Tibial artery (tissue), 4 donors: ENCODE measurements at regions not wholly inside any gene's neighbourhood (a gene's known extent, or its start where the extent isn't known, plus 50 kb on each side); places are given as distances from the start of the nearest gene placed in this dataset.

Experiments used
- DNase-seq, 2 donors: peaks; one replicate each; pipeline ENCODE4 v3.0.0-alpha.2; 2019
- H3K27ac ChIP-seq, 2 donors: fragments of 200-600 bp; sonication (generic) in 1 of 2; 1 replicate in 1 of 2; 2 replicates in 1 of 2; pipeline ENCODE4 v1.5.1; 2018 to 2019; ENCODE audit warnings: mild to moderate bottlenecking in 1 of 2
- H3K27me3 ChIP-seq, 2 donors: fragments of 200-600 bp; sonication (generic) in 1 of 2; one replicate each; pipeline versions ENCODE4 v1.5.1 to v1.6.0; 2016 to 2019
- H3K36me3 ChIP-seq, 3 donors: fragments of 200-600 bp; sonication (generic) in 2 of 3; one replicate each; pipeline ENCODE4 v1.5.1; 2016 to 2019; ENCODE audit warnings: mild to moderate bottlenecking in 2 of 3
- H3K4me1 ChIP-seq, 4 donors: fragments of 200-600 bp; sonication (generic) in 2 of 4; 1 replicate in 3 of 4; 2 replicates in 1 of 4; pipeline ENCODE4 v1.5.1; 2016 to 2019
- H3K4me3 ChIP-seq, 2 donors: fragments of 200-600 bp; sonication (generic) in 1 of 2; 1 replicate in 1 of 2; 2 replicates in 1 of 2; pipeline ENCODE4 v1.5.1; 2018 to 2019; ENCODE audit warnings: mild to moderate bottlenecking in 2 of 2
- H3K9me3 ChIP-seq, 3 donors: fragments of 200-600 bp; sonication (generic) in 1 of 3; one replicate each; pipeline ENCODE4 v1.5.1; 2016 to 2019
- CTCF ChIP-seq, 2 experiments: fragments of 200-600 bp in 1 of 2; fragments of 450-650 bp in 1 of 2; IDR thresholded peaks; one replicate each; pipeline ENCODE4 v1.5.1; 2017 to 2019; ENCODE audit warnings: antibody characterized with exemption in 2 of 2, mild to moderate bottlenecking in 1 of 2, moderate library complexity in 1 of 2
- intact Hi-C: fragments of 100-400 bp; cut with DNase I; formaldehyde crosslinking; loops from one replicate; pipeline ENCODE4 v1.15.0; 2023; ENCODE audit warnings: low total_unique reads

DNA sequence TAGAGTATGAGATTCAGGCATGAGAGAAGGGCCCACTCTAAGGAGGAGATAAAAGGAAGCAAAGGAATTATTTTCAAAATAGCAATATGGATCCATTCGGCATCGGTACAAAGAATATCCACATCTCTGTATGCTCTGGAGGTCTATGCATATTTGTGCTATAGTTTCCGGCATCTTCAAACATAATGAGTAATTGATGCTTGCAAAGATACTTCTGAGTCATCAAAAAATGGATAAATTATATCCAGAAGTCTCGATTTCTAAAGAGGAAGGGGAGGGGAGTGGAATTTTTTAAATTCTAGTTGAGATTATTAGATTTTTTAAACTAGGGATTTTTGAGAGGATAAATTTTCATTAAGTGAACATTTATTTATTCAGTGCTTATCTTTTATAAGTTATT lies 72.9 kb upstream of the KIAA1217 start:
- TF ChIP-seq CTCF (IDR thresholded peaks at IDR 0.05), result no peak
- Histone ChIP-seq H3K4me1 (no peaks in the 10 kb centered on the region), H3K27me3 (no peaks in the 10 kb centered on the region), H3K9me3 (no peaks in the 10 kb centered on the region), H3K27ac (no peak overlapping the region), H3K4me3 (no peak overlapping the region), H3K36me3 (no peaks in the 10 kb centered on the region)
- intact Hi-C loops, result no loop called here
- no peak for DNase-seq

DNA sequence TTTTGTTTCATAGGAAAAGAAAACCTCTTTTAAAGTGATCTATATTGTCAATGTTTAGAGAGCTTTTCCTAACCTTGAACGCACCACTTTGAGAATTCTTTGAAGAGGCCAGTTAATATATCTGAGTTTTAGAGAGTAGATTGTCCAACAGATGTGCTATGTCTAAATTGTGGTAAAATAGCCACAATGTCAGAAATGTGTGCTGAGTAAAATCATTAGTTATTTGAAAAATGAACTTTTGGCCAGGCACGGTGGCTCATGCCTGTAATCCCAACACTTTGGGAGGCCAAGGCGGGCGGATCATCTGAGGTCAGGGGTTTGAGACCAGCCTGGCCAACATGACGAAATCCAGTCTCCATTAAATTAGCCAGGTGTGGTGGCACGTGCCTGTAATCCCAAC lies 61.6 kb upstream of the KIAA1217 start:
- Histone ChIP-seq H3K4me1 (no peaks in the 10 kb centered on the region), H3K27ac (no peak overlapping the region), H3K27me3 (peaks cover 0 to 2% of the 10 kb centered on the region in 2 donors), H3K4me3 (no peak overlapping the region), H3K36me3 (no peaks in the 10 kb centered on the region), H3K9me3 (no peaks in the 10 kb centered on the region)
- no peak for TF ChIP-seq CTCF (IDR thresholded peaks at IDR 0.05)
- DNase-seq, result no peak
- intact Hi-C loops, result no loop called here

- H3K4me1 ChIP-seq, result no peaks in the 10 kb centered on the region
- no peak for TF ChIP-seq CTCF (IDR thresholded peaks at IDR 0.05)
- no peaks in the 10 kb centered on the region for H3K9me3 ChIP-seq
- no peak for DNase-seq
- H3K27me3 ChIP-seq, result peaks cover 0 to 2% of the 10 kb centered on the region in 2 donors
- intact Hi-C loops, result no loop called here
- no peak overlapping the region for H3K27ac ChIP-seq
- H3K4me3 ChIP-seq, result no peak overlapping the region
- H3K36me3 ChIP-seq, result no peaks in the 10 kb centered on the region
These were observed 59.3 kb upstream of the KIAA1217 start for GRCh38 chr10:24149640-24150039.

GRCh38 chr10:24150853-24151252 lies 58.1 kb upstream of the KIAA1217 start:
- no peak overlapping the region for H3K27ac ChIP-seq
- no peaks in the 10 kb centered on the region for H3K36me3 ChIP-seq
- H3K4me3 ChIP-seq, result no peak overlapping the region
- no peak for TF ChIP-seq CTCF (IDR thresholded peaks at IDR 0.05)
- H3K4me1 ChIP-seq, result no peaks in the 10 kb centered on the region
- no peak for DNase-seq
- peaks cover 0 to 2% of the 10 kb centered on the region in 2 donors for H3K27me3 ChIP-seq
- no peaks in the 10 kb centered on the region for H3K9me3 ChIP-seq
- intact Hi-C loops, result no loop called here

DNA sequence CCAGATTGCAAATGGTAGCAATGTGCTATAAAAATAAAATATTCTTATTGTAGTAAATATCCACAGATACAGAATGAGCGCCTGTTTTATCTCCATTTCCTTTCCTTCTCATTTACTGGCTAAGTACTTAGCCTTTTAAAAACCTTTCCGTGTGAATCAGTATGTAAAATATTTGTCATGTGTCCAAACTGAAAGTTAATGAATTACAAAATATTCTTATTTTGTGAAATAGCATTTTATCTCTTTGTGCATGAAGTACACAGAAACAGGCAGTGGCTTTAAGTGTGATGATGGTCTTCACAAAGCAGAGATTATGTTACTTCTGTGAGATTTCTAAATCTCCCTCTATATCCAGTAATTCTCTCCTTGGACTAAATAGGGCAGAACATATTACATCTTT lies 56.7 kb upstream of the KIAA1217 start:
- Histone ChIP-seq H3K27ac (no peak overlapping the region), H3K9me3 (peaks cover 0 to 2% (median 0%) of the 10 kb centered on the region in 3 donors), H3K36me3 (no peaks in the 10 kb centered on the region), H3K27me3 (peaks cover 0 to 2% of the 10 kb centered on the region in 2 donors), H3K4me1 (no peaks in the 10 kb centered on the region), H3K4me3 (no peak overlapping the region)
- no peak for TF ChIP-seq CTCF (IDR thresholded peaks at IDR 0.05)
- no peak for DNase-seq
- intact Hi-C loops, result no loop called here

GRCh38 chr10:24153031-24153430 lies 55.9 kb upstream of the KIAA1217 start:
- peaks cover 0 to 9% (median 0%) of the 10 kb centered on the region in 3 donors for H3K9me3 ChIP-seq
- no peak for DNase-seq

More at GRCh38 chr10:24153031-24153430, 55.9 kb upstream of the KIAA1217 start:
- H3K4me3 ChIP-seq, result no peak overlapping the region
- no peaks in the 10 kb centered on the region for H3K4me1 ChIP-seq
- H3K27ac ChIP-seq, result no peak overlapping the region
- H3K36me3 ChIP-seq, result no peaks in the 10 kb centered on the region
- TF ChIP-seq CTCF (IDR thresholded peaks at IDR 0.05), result no peak
- intact Hi-C loops, result no loop called here
- H3K27me3 ChIP-seq, result peaks cover 0 to 2% of the 10 kb centered on the region in 2 donors
